ENCODE measurements at regions not wholly inside any gene's neighbourhood (a gene's known extent, or its start where the extent isn't known, plus 50 kb on each side); places are given as distances from the start of the nearest gene placed in this dataset.

DNA sequence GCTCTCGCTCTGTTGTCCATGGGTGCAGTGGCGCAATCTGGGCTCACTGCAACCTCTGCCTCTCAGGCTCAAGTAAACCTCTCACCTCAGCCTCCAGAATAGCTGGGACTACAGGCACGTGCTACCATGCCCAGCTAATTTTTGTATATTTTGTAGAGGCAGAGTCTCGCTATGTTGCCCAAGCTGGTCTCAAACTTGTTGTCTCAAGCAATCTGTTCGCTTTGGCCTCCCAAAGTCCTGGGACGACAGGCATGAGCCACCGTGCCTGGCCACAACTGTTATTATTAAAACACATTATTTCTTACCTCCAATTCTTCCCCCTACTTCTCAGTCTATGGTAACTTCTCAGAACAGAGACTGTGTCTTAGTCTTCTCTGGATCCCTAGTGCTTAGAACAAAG is 143.3 kb downstream of the DICER1 start:
- TF ChIP-seq CTCF (conservative IDR thresholded peaks at IDR 0.05; ENCODE audit: low read length) (no peak), EZH2phosphoT487 (IDR thresholded peaks at IDR 0.05; ENCODE audit: borderline replicate concordance, low read depth, low read length) (no peak)

Measured in OCI-LY7 (cell line).